Nephron progenitor cell (in vitro differentiated cells): ENCODE measurements at regions not wholly inside any gene's neighbourhood (a gene's known extent, or its start where the extent isn't known, plus 50 kb on each side); places are given as distances from the start of the nearest gene placed in this dataset.
"Not testable (repeated sequence)": the region's sequence is repeated elsewhere in the genome, so short reads cannot be mapped to it uniquely, and the experiment has no call there.

Source experiments
- DNase-seq: peaks from one replicate; pipeline ENCODE4 v3.0.0; 2021
- H3K27ac Mint-ChIP-seq: 2 replicates; pipeline ENCODE4 v1.8.0; 2021; ENCODE audit warnings: mild to moderate bottlenecking, moderate library complexity, mixed read lengths
- H3K27me3 Mint-ChIP-seq: 2 replicates; pipeline ENCODE4 v1.8.0; 2021; ENCODE audit warnings: mild to moderate bottlenecking, low read depth, mixed read lengths; ENCODE audit not compliant: poor library complexity
- H3K36me3 Mint-ChIP-seq: 2 replicates; pipeline ENCODE4 v1.8.0; 2021; ENCODE audit warnings: low read depth, mixed read lengths
- H3K4me1 Mint-ChIP-seq: 2 replicates; pipeline ENCODE4 v1.8.0; 2021; ENCODE audit warnings: mixed read lengths
- H3K4me3 Mint-ChIP-seq: 2 replicates; pipeline ENCODE4 v1.8.0; 2021; ENCODE audit warnings: mild to moderate bottlenecking, moderate library complexity, mixed read lengths
- H3K9me3 Mint-ChIP-seq: 2 replicates; pipeline ENCODE4 v1.8.0; 2021; ENCODE audit warnings: mild to moderate bottlenecking, moderate library complexity, mixed read lengths
- CTCF ChIP-seq: fragments of 200-600 bp; sonication (generic); IDR thresholded peaks from 2 replicates; pipeline ENCODE4 v1.5.0; 2021; ENCODE audit warnings: antibody characterized with exemption

GRCh38 chr4:59676389-59676788 is 1523.7 kb upstream of the ADGRL3 start:
- Mint-ChIP-seq H3K27ac (no peak overlapping the region), H3K9me3 (no peaks in the 10 kb centered on the region), H3K4me1 (no peaks in the 10 kb centered on the region), H3K36me3 (no peaks in the 10 kb centered on the region), H3K4me3 (no peak overlapping the region), H3K27me3 (no peaks in the 10 kb centered on the region)
- TF ChIP-seq CTCF = no peak
- DNase-seq = no peak

- H3K27me3 Mint-ChIP-seq, H3K36me3 Mint-ChIP-seq, H3K4me1 Mint-ChIP-seq, DNase-seq, H3K27ac Mint-ChIP-seq, H3K9me3 Mint-ChIP-seq, H3K4me3 Mint-ChIP-seq: not testable (repeated sequence)
Observed at GRCh38 chr4:59676992-59677391, 1523.1 kb upstream of the ADGRL3 start.

DNA sequence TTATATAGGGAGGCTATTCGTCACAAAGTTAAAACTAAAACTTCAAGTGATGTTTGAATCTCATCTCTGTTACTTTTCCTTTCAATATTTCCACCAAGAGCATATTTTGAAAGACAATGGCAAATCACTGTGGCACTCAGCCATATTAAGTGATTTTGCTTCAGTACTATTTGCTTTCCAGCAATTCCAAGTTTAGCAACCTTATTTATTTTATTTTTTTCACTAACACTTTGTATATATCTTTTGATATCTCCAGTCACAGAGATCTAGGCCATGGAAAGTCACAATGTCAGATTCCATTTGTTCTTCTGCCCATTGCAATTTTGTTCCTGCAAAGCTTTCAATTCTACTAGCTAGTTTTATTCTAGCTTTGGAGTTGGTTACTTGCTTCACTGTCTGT is 1514.5 kb upstream of the ADGRL3 start:
- H3K9me3 Mint-ChIP-seq = no peaks in the 10 kb centered on the region
- H3K27ac Mint-ChIP-seq = no peak overlapping the region
- no peak for DNase-seq
- H3K4me3 Mint-ChIP-seq = no peak overlapping the region
- no peaks in the 10 kb centered on the region for H3K27me3 Mint-ChIP-seq
- H3K4me1 Mint-ChIP-seq = no peaks in the 10 kb centered on the region
- H3K36me3 Mint-ChIP-seq = no peaks in the 10 kb centered on the region
- TF ChIP-seq CTCF = no peak

DNA sequence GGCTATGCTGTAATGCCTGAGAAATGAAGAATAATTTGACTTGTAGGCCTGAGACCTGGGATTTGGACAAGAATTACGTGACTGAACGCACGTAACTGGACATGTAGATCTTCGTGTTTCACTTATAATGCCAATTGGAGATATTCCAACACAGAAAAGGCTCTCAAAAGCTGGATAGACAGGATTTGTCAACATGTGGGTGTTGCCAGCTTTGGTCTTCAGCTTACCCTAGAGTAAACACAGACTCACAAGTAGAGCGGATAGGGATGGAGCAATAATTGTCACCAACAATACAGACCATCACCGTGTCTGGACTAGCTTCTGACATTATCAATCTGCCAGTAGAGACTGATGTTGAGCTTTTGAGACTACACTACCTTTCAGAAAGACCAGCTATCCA is 1511.0 kb upstream of the ADGRL3 start:
- H3K4me1 Mint-ChIP-seq = no peaks in the 10 kb centered on the region
- no peaks in the 10 kb centered on the region for H3K27me3 Mint-ChIP-seq
- TF ChIP-seq CTCF = no peak
- DNase-seq = no peak
- no peak overlapping the region for H3K27ac Mint-ChIP-seq
- H3K9me3 Mint-ChIP-seq = no peaks in the 10 kb centered on the region
- H3K36me3 Mint-ChIP-seq = no peaks in the 10 kb centered on the region
- H3K4me3 Mint-ChIP-seq = no peak overlapping the region

DNA sequence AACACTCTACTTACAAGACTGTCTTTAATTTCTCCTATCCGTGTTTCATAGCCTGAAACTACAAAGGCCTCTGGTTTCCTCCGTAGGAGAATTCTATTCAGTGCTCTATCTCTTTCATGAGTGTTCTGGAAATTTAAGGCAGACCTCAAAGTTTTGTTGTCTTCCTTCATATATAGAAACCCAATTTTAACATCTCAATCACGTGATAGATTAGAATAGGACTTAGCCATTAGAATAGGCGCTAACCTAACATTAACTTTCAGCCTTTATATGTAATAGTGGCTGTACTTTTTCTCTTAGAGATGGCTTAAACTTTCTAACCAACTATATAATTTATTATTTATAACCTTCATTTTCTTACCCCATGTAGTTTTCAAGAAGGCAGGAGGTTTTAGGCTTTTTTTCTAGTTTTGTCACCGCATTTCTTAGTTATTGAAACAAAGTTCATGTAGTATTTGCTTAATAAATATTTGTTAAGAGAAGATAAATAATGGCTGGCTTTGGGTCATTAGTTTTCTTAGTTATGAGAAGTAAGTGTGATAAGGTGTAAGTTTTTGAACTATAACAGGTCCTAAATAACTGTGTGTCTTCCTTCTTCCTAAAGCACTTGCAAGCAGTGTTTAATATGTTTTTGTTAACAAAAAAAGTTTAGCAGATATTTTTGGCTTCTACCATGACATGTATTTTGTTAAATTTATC is 1504.6 kb upstream of the ADGRL3 start:
- TF ChIP-seq CTCF = no peak

GRCh38 chr4:59698041-59698440 is 1502.1 kb upstream of the ADGRL3 start:
- H3K36me3 Mint-ChIP-seq = no peaks in the 10 kb centered on the region
- DNase-seq = no peak
- H3K27ac Mint-ChIP-seq = no peak overlapping the region

More for the DNA sequence above, 1504.6 kb upstream of the ADGRL3 start:
- peaks cover 4% of the 10 kb centered on the region for H3K27me3 Mint-ChIP-seq
- H3K36me3 Mint-ChIP-seq = no peaks in the 10 kb centered on the region
- DNase-seq = no peak
- no peak overlapping the region for H3K4me3 Mint-ChIP-seq
- no peaks in the 10 kb centered on the region for H3K4me1 Mint-ChIP-seq
- H3K27ac Mint-ChIP-seq = no peak overlapping the region
- no peaks in the 10 kb centered on the region for H3K9me3 Mint-ChIP-seq

More at GRCh38 chr4:59698041-59698440, 1502.1 kb upstream of the ADGRL3 start:
- peaks cover 7% of the 10 kb centered on the region for H3K27me3 Mint-ChIP-seq
- no peak overlapping the region for H3K4me3 Mint-ChIP-seq
- H3K4me1 Mint-ChIP-seq = no peaks in the 10 kb centered on the region
- no peaks in the 10 kb centered on the region for H3K9me3 Mint-ChIP-seq
- no peak for TF ChIP-seq CTCF
